H9 (cell line): ENCODE measurements at regions not wholly inside any gene's neighbourhood (a gene's known extent, or its start where the extent isn't known, plus 50 kb on each side); places are given as distances from the start of the nearest gene placed in this dataset.

Experiments used
- DNase-seq: peaks from one replicate; pipeline ENCODE4 v3.0.0-alpha.2; 2017
- H2AFZ ChIP-seq: one replicate; pipeline ENCODE4 v1.6.1; 2013; ENCODE audit warnings: mild to moderate bottlenecking, low read length, control low read depth, moderate library complexity
- H2AK5ac ChIP-seq: 2 replicates; pipeline ENCODE4 v1.6.1; 2013; ENCODE audit warnings: low read length, control low read depth, mixed read lengths; ENCODE audit not compliant: insufficient read length
- H2BK120ac ChIP-seq: one replicate; pipeline ENCODE4 v1.6.1; 2013; ENCODE audit warnings: low read depth, mild to moderate bottlenecking, low read length, control low read depth, inconsistent platforms; ENCODE audit not compliant: poor library complexity, severe bottlenecking
- H2BK12ac ChIP-seq: 2 replicates; pipeline ENCODE4 v1.6.1; 2013; ENCODE audit warnings: low read length, control low read depth, mixed read lengths, low read depth; ENCODE audit not compliant: insufficient read length
- H2BK15ac ChIP-seq: 2 replicates; pipeline ENCODE4 v1.6.1; 2013; ENCODE audit warnings: low read depth, low read length, control low read depth
- H2BK20ac ChIP-seq: one replicate; pipeline ENCODE4 v1.6.1; 2013; ENCODE audit warnings: low read depth, mild to moderate bottlenecking, low read length, control low read depth, inconsistent platforms; ENCODE audit not compliant: poor library complexity, severe bottlenecking
- H2BK5ac ChIP-seq: 2 replicates; pipeline ENCODE4 v1.6.1; 2013; ENCODE audit warnings: low read length, control low read depth, mixed read lengths; ENCODE audit not compliant: insufficient read length
- H3K14ac ChIP-seq: 2 replicates; pipeline ENCODE4 v1.6.1; 2013; ENCODE audit warnings: low read length, control low read depth; ENCODE audit not compliant: insufficient read depth
- H3K18ac ChIP-seq: 2 replicates; pipeline ENCODE4 v1.6.1; 2013; ENCODE audit warnings: low read depth, mild to moderate bottlenecking, mixed read lengths, low read length, control low read depth; ENCODE audit not compliant: insufficient read length
- H3K23ac ChIP-seq: 2 replicates; pipeline ENCODE4 v1.6.1; 2013; ENCODE audit warnings: low read length, control low read depth, mixed read lengths, low read depth; ENCODE audit not compliant: insufficient read length
- H3K23me2 ChIP-seq: 2 replicates; pipeline ENCODE4 v1.6.1; 2013; ENCODE audit warnings: low read depth, mild to moderate bottlenecking, mixed read lengths, low read length, control low read depth; ENCODE audit not compliant: insufficient read length, poor library complexity, severe bottlenecking
- H3K27ac ChIP-seq: 2 replicates; pipeline ENCODE4 v1.5.1; 2013; ENCODE audit warnings: low read length, control low read depth, mixed read lengths, low read depth; ENCODE audit not compliant: insufficient read length
- H3K27me3 ChIP-seq: 2 replicates; pipeline ENCODE4 v1.6.1; 2013; ENCODE audit warnings: low read length, control low read depth, inconsistent platforms; ENCODE audit not compliant: insufficient read depth
- H3K4ac ChIP-seq: 2 replicates; pipeline ENCODE4 v1.6.1; 2013; ENCODE audit warnings: low read depth, mild to moderate bottlenecking, control low read depth, inconsistent platforms, low read length, moderate library complexity
- H3K4me1 ChIP-seq: 2 replicates; pipeline ENCODE4 v1.6.1; 2013; ENCODE audit warnings: low read length, control low read depth, inconsistent platforms; ENCODE audit not compliant: insufficient read depth
- H3K4me2 ChIP-seq: 2 replicates; pipeline ENCODE4 v1.6.1; 2013; ENCODE audit warnings: low read length, control low read depth, mixed read lengths; ENCODE audit not compliant: insufficient read length, insufficient read depth
- H3K56ac ChIP-seq: 2 replicates; pipeline ENCODE4 v1.6.1; 2013; ENCODE audit warnings: low read depth, mild to moderate bottlenecking, mixed read lengths, low read length, control low read depth; ENCODE audit not compliant: insufficient read length
- H3K79me1 ChIP-seq: 2 replicates; pipeline ENCODE4 v1.6.1; 2013; ENCODE audit warnings: low read depth, mild to moderate bottlenecking, moderate library complexity, low read length, control low read depth, inconsistent platforms; ENCODE audit not compliant: insufficient read depth, poor library complexity, severe bottlenecking
- H3K79me2 ChIP-seq: 2 replicates; pipeline ENCODE4 v1.6.1; 2013; ENCODE audit warnings: low read length, control low read depth, inconsistent platforms; ENCODE audit not compliant: insufficient read depth
- H3K9ac ChIP-seq: 2 replicates; pipeline ENCODE4 v1.6.1; 2013; ENCODE audit warnings: low read length, control low read depth, mixed read lengths; ENCODE audit not compliant: insufficient read length; ENCODE audit errors: extremely low read depth
- H3K9me3 ChIP-seq: one replicate; pipeline ENCODE4 v1.6.1; 2013; ENCODE audit warnings: low read depth, low read length, inconsistent platforms; ENCODE audit not compliant: control insufficient read depth
- H3T11ph ChIP-seq: one replicate; pipeline ENCODE4 v1.6.1; 2013; ENCODE audit warnings: mild to moderate bottlenecking, low read length, control low read depth, inconsistent platforms
- H4K20me1 ChIP-seq: one replicate; pipeline ENCODE4 v1.6.1; 2013; ENCODE audit not compliant: control insufficient read depth, insufficient read length, insufficient read depth
- H4K5ac ChIP-seq: 2 replicates; pipeline ENCODE4 v1.6.1; 2013; ENCODE audit warnings: low read depth, mild to moderate bottlenecking, mixed read lengths, low read length, control low read depth; ENCODE audit not compliant: insufficient read length
- H4K8ac ChIP-seq: replicated peaks from 2 replicates; pipeline ENCODE4 v1.6.1; 2013; ENCODE audit warnings: low read length, control low read depth, mixed read lengths, low read depth; ENCODE audit not compliant: insufficient read length
- H4K91ac ChIP-seq: 2 replicates; pipeline ENCODE4 v1.6.1; 2013; ENCODE audit warnings: low read depth, mild to moderate bottlenecking, moderate library complexity, mixed read lengths, low read length, control low read depth; ENCODE audit not compliant: insufficient read length
- H3K27ac Mint-ChIP-seq, 3 experiments: 2 replicates in 2 of 3; 3 replicates in 1 of 3; pipeline ENCODE4 v1.8.0; 2020 to 2021; ENCODE audit warnings: mixed read lengths in 3 of 3, mild to moderate bottlenecking in 1 of 3, moderate library complexity in 1 of 3
- H3K27me3 Mint-ChIP-seq: 2 replicates; pipeline ENCODE4 v1.8.0; 2021; ENCODE audit warnings: low read depth, mild to moderate bottlenecking, moderate library complexity, mixed read lengths
- H3K36me3 Mint-ChIP-seq, 3 experiments: 2 replicates in 2 of 3; 3 replicates in 1 of 3; pipeline ENCODE4 v1.8.0; 2020 to 2021; ENCODE audit warnings: low read depth in 3 of 3, mixed read lengths in 3 of 3; ENCODE audit not compliant: insufficient read depth in 1 of 3
- H3K4me1 Mint-ChIP-seq, 2 experiments: 2 replicates each; pipeline ENCODE4 v1.8.0; 2020; ENCODE audit warnings: mixed read lengths in 2 of 2
- H3K4me3 Mint-ChIP-seq, 2 experiments: 2 replicates in 1 of 2; 3 replicates in 1 of 2; pipeline ENCODE4 v1.8.0; 2020 to 2021; ENCODE audit warnings: mild to moderate bottlenecking in 2 of 2, mixed read lengths in 2 of 2, moderate library complexity in 1 of 2
- H3K9me3 Mint-ChIP-seq, 2 experiments: 2 replicates in 1 of 2; 3 replicates in 1 of 2; pipeline ENCODE4 v1.8.0; 2020; ENCODE audit warnings: mild to moderate bottlenecking in 2 of 2, mixed read lengths in 2 of 2, moderate library complexity in 1 of 2
- CTCF ChIP-seq: fragments of 200-600 bp; sonication (generic); conservative IDR thresholded peaks from 3 replicates; pipeline ENCODE4 v1.8.0; 2021; ENCODE audit warnings: antibody characterized with exemption, mild to moderate bottlenecking

DNA sequence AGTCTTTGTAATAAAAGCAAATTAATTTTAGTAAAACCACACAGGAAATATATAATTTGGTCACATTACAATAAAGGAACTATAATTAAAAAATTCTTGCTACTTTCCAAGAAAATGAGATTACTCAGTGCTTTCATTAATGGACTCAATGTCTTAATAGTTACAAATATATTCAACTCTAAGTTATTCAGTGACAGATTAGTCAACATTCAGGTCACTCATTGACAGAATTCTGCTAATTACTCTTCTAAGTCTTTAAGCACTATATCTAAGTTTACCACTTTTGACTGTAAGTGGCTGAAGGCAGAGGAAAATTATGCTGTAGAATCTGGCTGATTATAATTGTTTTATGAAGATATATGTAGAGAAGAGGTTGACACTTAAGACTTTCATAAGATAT lies 1365.0 kb downstream of the EFNB2 start:
- no peak overlapping the region for H3K4me2 ChIP-seq
- no peak overlapping the region for H3K56ac ChIP-seq
- no peak overlapping the region for H3K14ac ChIP-seq
- no peak overlapping the region for H2BK20ac ChIP-seq
- no peak overlapping the region for H4K91ac ChIP-seq
- no peak overlapping the region for H4K8ac ChIP-seq
- no peak overlapping the region for H2BK120ac ChIP-seq
- no peak for TF ChIP-seq CTCF
- no peaks in the 10 kb centered on the region for H3K79me1 ChIP-seq
- no peaks in the 10 kb centered on the region for H3K36me3 Mint-ChIP-seq
- no peaks in the 10 kb centered on the region for H4K20me1 ChIP-seq
- H4K5ac ChIP-seq = no peak overlapping the region
- no peak overlapping the region for H3K9ac ChIP-seq
- no peak overlapping the region for H2BK12ac ChIP-seq
- H3K4ac ChIP-seq = no peak overlapping the region
- H3K23ac ChIP-seq = no peak overlapping the region
- H3K27me3 ChIP-seq = no peaks in the 10 kb centered on the region
- no peak for DNase-seq
- no peak overlapping the region for H3T11ph ChIP-seq
- no peak overlapping the region for H2BK5ac ChIP-seq
- peaks cover 0 to 2% of the 10 kb centered on the region in 2 experiments; a peak in 1 of 5 replicates for H3K9me3 Mint-ChIP-seq
- no peak overlapping the region for H2AK5ac ChIP-seq
- H3K27ac Mint-ChIP-seq = no peak overlapping the region
- H3K18ac ChIP-seq = no peak overlapping the region
- no peaks in the 10 kb centered on the region for H3K23me2 ChIP-seq
- H3K27me3 Mint-ChIP-seq = no peaks in the 10 kb centered on the region
- H3K9me3 ChIP-seq = no peaks in the 10 kb centered on the region
- no peak overlapping the region for H2BK15ac ChIP-seq
- no peak overlapping the region for H3K4me3 Mint-ChIP-seq
- H3K4me1 Mint-ChIP-seq = no peaks in the 10 kb centered on the region
- H2AFZ ChIP-seq = no peak overlapping the region
- H3K79me2 ChIP-seq = no peaks in the 10 kb centered on the region
- no peaks in the 10 kb centered on the region for H3K4me1 ChIP-seq
- H3K27ac ChIP-seq = no peak overlapping the region
